HG03196 (cell line): ENCODE measurements at regions not wholly inside any gene's neighbourhood (a gene's known extent, or its start where the extent isn't known, plus 50 kb on each side); places are given as distances from the start of the nearest gene placed in this dataset.

Experiments
- ATAC-seq: cut with Tn5 transposase; IDR thresholded peaks from one replicate; pipeline ENCODE4 v1.9.1; 2021; ENCODE audit not compliant: unreplicated experiment

DNA sequence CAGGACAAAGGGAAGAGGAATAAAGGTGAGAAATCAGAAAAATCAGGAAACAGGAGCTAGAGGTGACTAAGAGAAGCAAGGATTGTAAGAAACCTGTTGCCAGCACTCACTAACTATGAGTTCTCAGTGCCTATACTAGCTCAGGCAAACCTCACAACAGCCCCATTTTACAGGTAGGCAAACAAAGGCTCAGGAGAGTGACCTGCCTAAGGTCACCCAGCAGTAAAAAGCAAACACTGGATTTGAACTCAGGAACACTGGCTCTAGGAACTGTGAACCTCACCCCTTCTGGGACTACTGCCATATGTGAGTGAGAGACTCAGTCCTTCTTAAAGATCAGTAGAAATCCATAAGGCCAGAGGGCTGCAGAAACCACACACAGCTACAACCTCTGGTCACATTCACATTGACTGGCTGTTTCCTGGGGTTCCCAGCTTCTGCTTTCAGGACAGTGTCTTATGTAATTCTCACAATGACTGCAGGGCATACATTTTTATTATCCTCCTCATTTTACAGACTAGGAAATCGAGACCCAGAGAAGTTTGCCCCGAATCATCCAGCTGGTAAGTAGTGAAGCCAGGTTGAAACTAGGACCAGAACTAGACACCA, 80.7 kb upstream of the MAFB start:
- no peak for ATAC-seq

DNA sequence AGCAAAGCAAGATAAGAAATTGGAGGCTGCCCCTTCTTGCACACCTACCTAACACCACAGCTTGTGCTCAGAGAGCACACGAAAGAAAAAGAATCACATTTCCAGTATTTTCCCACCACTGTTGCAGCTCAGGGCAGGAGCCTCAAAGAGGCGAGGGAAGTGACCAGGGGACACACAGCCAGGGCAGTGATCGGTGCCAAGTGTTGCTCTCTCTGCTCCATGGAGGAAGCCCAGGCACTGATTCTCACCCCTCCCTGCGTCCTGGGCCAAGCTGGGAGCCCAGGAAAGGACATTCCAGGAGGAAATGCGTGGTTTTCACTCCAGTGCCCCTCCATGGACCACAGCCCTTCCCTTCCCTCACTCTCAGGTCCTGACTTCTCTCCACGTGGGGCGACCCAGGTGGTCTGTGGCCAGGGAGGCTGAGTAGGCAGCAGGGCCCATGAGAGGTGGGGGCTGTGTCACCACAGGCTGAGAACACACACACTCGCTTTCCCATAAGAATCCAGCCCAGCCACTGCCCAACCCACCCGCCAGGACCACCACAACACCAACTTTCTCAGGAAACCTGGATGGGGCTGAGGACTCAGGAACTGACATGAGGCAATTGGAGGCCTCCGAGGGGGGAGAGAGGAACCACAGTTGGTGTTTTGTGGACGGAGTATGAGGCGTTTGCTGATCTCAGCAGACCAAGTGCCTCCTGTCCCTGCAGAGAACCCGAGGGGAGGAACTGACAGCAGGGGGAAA, 81.7 kb upstream of the MAFB start:
- ATAC-seq: no peak

DNA sequence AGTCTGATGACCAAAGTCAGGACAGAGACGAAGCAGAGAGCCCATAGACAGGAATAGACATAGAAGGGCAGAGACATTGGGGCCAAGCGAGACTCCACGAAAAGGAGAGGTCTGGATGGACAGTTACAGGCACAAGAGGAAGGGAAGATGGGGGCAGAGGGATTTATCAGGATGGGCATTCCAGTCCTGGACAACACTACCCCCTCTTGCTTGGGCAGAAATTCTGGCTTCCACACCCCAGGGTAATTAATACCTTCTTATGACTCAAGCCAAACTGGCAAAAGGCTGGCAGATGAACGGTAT, 82.2 kb upstream of the MAFB start:
- ATAC-seq: no peak

DNA sequence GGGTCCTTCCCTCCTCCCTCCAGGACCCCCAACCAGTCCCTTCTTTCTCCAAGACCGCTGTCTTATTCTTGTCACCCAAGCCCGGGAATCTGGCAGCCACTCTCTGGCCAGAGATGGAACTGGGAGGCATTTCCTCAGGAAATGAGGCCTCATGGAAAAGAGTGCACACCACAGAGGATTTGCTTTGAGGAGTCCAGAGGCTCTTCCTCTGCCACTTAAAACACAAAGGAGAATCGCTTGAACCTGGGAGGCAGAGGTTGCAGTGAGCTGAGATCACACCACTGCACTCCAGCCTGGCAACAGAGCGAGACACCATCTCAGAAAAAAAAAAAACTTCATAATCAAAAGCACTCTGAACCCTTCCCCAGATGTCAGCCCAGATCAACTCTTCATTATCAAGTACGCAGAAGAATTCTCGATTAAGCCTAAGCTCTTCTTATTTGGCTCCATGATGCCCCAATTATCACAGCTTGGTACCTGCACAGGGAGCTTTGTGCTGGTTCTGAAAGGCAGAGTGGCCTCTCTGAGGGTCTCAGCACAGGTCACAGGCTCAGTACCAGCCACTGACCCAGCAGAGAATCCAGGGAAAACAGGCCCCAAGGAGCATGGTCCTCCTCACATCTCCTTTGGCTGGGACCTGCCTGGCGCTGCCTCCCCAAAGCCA, 82.9 kb upstream of the MAFB start:
- ATAC-seq: no peak

DNA sequence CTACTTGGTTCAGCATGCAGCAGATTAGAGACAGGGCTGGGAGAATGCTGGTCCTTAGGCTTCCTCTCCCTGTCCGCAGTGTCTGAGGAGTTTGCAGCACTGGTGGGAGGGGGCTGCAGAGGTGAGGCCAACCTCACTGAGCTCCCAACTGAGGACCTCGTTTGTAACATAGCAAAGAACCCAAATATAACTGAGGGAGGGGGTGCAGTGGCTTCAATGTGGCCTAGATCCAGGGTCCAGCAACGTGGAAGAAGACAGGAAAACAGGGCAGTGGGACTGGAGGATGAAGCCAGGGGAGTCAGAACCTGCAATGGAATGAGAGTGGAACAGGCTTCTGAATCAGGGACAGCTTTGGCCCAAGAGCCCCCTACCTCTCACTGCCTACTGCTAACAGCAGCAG, 84.3 kb upstream of the MAFB start:
- no peak for ATAC-seq

DNA sequence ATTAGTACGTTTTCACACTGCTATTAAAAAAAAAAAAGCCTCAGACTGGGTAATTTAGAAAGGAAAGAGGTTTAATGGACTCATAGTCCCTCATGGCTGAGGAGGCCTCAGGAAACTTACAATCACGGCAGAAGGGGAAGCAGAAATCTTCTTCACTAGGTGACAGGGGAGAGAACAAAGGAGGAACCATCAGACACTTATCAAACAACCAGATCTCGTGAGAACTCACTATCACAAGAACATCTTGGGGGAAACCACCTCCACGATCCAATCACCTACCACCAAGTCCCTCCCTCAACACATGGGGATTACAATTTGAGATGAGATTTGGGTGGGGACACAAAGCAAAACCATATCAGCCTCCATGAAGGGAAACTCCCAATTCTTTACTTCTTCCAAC, 85.2 kb upstream of the MAFB start:
- ATAC-seq: no peak

DNA sequence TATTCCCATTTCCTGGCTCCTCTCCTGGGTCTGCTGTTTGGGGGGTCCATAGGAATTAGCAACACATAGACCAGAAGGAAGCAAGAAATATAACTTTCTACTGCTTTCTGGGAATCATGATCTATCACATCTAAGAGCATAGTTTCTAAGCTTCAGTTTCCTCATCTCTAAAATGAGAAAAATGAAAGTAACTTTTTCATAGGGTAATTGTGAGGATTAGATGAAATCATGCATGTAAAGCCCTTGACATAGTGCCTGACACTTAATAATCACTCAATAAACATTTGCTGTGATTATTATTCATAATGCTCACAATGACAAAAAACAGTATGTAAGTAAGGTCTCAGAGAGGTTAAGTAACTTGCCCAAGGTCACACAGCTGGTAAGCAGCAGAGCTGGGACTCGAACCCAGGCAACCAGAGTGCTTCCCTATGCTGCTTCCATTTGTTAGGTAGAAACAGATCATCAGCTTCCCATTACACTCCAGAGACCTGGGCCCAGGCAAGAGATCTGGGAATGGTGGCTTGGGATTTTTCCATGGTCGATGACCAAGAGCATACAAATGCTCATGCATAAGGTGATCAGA, 86.6 kb upstream of the MAFB start:
- no peak for ATAC-seq

DNA sequence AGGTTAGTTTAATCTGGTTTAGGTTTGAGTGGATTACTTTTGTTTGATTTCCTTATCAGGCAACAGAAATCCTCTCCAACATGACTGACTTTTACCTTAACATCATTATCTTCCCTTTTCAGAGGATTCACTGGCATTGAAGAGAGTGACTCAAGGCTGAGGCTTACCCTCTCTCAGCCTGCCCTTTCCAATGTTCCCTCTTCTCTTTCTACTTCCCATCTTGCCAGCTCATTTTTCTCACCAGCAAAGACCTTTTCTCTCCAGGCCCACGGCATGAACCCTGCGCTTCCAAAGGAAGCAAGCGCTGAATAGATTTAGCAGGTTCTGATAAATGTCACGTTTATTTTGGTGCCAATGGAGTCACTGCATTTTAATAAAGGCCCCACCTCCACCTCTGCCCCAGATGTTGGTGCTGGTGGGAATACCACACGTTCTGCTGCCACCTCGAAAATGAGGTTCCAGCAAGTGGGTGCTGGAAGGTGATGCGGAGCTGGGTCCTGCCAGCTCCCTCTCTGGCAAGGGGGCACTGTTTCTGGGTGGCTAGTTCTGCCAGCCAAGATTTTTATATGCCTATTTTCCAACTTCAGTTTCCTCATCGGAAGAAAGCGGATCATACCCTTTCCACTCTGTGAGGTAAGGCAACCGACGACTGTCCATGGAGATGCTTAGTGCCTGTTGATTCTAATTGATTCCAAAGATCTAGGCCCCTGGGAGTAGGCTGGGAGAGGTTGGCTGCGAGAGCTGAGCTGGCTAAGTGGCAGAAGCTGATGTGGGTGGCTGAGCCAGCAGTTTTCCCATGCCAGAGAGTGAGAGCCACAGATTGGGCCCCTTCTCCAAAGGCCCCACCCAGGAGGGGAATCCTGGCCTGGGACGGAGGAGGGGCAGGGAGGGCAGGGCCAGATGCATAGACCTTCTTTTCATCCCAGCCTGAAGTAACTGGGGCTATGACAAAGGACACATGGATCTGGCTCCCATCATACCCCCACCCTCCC, 87.7 kb upstream of the MAFB start:
- no peak for ATAC-seq

DNA sequence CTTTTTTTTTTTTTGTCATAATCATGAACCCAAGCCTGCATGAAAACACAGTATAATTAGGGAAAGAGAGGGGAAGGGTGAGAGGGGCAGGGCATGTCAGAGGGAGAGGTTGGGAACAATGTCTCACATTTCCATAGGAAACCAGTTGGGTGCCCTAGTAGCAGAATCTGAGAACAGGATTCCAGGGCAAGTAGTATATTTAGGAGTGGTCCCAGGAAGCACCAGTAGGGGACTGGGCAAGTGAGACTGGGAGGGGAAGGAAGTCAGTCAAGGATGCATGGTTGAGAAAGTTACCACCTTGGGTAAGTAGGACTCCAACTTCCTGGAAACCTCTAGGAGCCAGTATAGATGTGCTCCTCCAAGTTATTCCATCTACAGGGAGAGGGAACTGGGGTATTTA, 88.6 kb upstream of the MAFB start:
- no peak for ATAC-seq

DNA sequence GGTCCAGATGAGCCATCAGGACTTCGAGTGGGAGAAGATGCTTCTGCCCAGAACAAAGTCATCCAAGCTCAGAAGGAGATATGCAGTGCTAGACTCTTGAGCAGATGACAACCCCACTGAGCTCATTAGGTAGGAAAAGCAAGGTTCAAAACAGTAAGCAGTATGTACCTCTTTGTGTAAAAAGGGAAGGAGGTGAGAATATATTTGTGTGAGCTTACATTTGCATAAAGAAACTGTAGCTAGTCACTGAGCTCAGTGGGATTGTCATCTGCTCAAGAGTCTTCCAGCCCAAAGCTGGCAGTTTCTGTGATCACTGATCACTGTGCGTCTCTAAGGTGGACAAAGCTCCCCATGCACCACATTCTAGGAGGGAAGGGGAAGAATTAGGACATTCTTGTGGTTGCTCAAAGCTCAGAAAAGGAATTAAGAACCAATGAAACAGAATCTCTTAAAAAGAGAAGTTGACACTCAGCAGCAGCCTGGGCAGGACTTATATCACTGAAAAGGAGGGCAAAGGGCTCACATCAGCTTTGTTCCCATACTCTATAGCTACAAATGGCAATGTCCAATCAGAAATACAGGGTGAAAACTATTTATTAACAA, 90.0 kb upstream of the MAFB start:
- ATAC-seq: no peak

DNA sequence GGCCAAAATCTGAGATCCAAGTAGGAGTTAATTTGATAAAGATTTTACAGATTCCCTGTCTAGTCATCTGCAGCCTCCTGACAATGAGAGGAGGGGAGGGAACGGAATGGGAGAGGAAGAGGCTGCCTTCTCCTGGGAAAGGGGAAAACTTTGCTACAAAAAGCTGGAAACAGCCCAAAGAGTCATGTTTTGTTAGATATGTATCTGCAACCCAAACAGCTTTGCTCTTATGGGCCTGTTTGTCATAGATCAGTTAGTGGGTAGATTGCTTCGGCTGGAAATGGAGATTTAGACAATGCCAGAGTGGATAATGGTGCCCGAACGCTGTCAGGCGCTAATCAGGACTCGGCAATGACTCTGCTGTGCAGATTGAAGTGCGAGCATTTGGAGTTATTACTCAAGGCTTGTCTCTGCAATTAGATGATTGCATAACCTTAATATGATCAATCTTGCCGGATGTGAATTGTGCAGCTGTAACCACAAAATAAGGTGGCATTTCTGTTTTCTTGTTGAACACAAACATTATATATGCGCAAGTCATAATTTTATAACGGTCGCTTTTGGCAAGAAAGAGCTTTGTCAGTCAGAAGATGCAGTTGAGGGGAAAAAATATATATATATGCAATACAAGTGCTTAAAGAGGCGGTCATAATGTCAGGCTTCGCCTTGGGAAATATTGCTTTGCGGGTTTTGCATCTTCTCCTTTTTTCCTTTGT, 92.4 kb upstream of the MAFB start:
- ATAC-seq: no peak

DNA sequence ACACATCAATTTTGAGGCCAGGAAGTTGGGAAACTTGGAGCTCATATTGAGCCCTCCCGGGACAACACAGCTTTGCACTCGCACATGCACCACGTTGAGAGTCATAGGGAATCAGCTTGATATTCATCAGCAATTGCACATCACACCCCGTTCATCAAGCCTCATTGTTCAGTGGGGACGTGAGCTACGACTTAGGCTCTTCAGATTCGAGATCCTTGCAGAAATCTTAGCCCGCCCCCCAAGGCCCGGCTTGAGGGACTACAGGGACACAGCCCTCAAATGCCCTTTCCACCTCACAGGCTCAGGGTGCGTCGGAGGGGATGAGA, 93.0 kb upstream of the MAFB start:
- ATAC-seq: no peak

DNA sequence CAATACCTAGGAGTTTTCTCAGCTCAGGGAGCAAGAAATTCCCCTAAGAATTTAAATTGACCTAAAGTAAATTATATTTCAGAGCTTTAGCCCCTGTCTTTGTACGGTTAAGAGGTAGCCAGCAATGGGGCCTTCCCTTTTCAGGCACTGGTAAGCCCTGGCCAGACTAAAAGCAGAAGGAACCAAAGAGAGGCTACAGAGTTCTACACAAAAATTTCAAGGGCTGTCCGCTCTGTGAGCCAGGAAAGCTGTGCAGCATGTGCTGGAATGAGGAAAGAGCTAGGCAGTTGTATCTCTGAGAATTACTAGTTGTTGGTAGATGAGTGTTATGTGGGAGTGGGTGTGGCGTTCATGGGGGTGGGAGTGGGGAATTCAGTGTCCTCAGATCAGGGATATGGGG, 96.3 kb upstream of the MAFB start:
- ATAC-seq: no peak

DNA sequence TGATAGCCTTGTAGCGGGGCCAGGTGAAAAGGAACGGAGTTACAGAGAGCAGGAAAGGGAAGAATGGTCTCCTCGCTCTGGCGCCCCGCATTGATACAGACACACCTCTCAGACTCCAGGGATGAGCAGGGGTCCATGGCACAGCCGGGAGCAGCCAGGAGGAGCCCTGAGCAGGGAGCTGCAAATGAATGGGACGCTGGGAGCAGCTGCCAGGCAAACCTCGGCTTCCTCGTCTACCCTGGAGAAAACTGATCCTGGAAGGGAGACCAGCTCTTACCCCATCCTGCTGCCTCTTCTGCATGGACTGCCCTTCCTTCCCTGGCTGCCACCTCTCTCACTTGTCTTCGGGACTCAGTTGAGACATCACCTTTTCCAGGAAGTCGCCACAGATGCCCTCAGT, 97.3 kb upstream of the MAFB start:
- no peak for ATAC-seq

DNA sequence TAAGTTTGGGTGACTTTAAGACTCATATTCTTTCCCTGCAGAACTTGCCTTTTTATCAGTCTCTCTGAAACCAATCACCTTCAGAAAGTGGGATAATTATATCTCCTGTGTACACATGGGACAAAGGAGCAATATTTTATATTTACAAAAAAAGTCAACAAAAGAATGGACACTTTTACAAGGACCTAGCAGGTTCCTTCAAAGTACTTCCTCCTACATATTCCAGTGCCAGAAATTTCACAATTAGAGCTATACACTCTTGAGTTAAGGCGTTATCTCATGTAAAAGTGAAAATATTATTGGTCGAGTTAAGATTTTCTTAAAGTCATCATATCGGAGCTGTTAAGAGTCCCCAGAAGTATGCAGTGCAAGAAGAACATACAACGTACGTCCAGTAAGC, 98.9 kb upstream of the MAFB start:
- ATAC-seq: no peak

DNA sequence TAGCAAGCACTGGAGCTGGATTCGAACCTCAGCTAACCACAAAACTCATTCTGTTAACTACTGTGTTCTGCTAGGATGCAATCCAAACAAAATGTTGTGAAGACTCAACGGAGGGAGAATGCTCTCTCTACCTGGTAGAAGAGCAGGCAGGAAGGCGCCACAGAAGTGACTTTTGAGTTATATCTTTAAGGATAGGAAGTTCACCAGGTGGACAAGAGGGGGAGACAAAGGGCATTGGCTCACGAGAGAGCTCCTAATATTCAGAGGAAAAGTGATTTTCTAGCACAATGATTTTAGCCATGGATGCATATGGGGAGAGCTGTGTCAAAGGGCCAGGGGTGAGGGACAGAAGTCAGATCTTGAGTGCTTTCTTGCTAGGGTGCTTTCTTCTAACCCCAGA, 108.4 kb upstream of the MAFB start:
- ATAC-seq: no peak

DNA sequence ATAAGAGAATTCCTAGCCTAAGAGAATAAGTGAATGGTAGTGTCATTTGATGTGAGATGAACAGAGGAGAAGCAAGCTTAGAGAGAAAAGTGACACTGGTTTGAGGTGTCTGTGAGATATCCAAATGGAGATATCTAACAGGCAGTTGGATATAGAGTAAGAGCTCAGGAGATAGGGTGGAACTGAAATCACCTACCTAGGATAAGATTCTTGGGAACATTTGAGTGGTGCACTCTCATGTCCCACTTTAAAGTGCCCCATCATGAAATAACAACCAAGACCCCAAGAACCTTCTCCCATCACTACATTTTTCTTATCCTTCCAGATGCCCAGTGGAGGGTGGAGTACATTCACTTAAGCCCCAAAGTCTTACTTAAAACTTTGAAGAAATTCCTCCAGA, 109.0 kb upstream of the MAFB start:
- ATAC-seq: no peak

DNA sequence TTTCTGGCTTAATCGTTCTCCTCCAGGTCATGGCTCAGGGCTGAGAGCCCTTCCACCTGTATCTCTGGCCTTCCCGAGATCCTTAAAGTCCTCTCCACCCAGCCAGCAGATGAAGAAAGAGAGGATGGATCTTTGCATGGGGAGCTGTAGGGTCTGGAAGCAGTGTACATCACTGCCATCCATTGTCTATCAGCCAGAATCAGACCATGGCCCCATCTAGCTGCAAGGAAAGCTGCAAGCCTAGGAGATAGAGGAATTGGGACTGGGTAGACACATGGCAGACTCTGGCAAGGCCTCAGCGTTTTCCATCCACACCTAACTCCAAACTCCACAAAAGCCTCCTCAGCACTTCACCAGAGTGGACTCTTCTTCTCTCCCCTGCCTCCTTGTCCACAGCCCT, 113.8 kb upstream of the MAFB start:
- ATAC-seq: no peak

DNA sequence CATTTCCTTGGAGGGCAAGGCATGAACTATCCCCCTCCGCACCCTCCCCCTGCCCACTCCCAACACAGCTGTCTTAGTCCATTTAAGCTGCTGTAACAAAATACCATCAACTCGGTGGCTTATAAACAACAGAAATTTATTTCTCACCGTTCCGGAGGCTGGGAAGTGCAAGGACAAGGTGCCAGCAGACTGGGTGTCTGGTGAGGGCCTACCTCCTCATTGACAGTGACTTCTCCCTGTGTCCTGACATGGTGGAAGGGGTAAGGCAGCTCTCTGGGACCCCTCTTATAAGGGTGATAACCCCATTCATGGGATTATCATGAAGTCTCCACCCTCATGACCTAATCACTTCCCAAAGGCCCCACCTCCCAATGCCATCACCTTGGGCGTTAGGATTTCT, 114.3 kb upstream of the MAFB start:
- ATAC-seq: no peak

DNA sequence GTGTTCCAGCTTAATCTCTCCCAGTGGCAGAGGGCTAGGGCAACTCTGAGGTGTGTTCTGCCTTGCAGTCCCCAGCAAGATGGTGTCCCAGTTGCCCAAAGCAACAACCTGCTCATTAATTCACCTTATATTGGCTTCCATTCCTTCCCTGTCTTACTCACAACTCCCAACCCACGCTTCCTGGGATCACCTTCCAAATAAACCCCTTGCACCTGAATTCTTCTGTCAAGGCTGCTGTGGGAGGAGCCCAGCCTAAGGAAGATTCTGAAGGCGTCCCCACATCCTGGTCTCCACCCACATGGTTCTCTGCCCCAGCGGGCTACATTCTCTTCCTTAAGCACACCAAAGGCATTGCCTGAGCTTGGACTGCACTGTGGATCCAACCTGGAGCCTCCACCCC, 116.6 kb upstream of the MAFB start:
- no peak for ATAC-seq
